H9 (cell line): ENCODE measurements at regions not wholly inside any gene's neighbourhood (a gene's known extent, or its start where the extent isn't known, plus 50 kb on each side); places are given as distances from the start of the nearest gene placed in this dataset.

Source experiments
- DNase-seq: peaks from one replicate; pipeline ENCODE4 v3.0.0-alpha.2; 2017
- H2AFZ ChIP-seq: one replicate; pipeline ENCODE4 v1.6.1; 2013; ENCODE audit warnings: mild to moderate bottlenecking, low read length, control low read depth, moderate library complexity
- H2AK5ac ChIP-seq: 2 replicates; pipeline ENCODE4 v1.6.1; 2013; ENCODE audit warnings: low read length, control low read depth, mixed read lengths; ENCODE audit not compliant: insufficient read length
- H2BK120ac ChIP-seq: one replicate; pipeline ENCODE4 v1.6.1; 2013; ENCODE audit warnings: low read depth, mild to moderate bottlenecking, low read length, control low read depth, inconsistent platforms; ENCODE audit not compliant: poor library complexity, severe bottlenecking
- H2BK12ac ChIP-seq: 2 replicates; pipeline ENCODE4 v1.6.1; 2013; ENCODE audit warnings: low read length, control low read depth, mixed read lengths, low read depth; ENCODE audit not compliant: insufficient read length
- H2BK15ac ChIP-seq: 2 replicates; pipeline ENCODE4 v1.6.1; 2013; ENCODE audit warnings: low read depth, low read length, control low read depth
- H2BK20ac ChIP-seq: one replicate; pipeline ENCODE4 v1.6.1; 2013; ENCODE audit warnings: low read depth, mild to moderate bottlenecking, low read length, control low read depth, inconsistent platforms; ENCODE audit not compliant: poor library complexity, severe bottlenecking
- H2BK5ac ChIP-seq: 2 replicates; pipeline ENCODE4 v1.6.1; 2013; ENCODE audit warnings: low read length, control low read depth, mixed read lengths; ENCODE audit not compliant: insufficient read length
- H3K14ac ChIP-seq: 2 replicates; pipeline ENCODE4 v1.6.1; 2013; ENCODE audit warnings: low read length, control low read depth; ENCODE audit not compliant: insufficient read depth
- H3K18ac ChIP-seq: 2 replicates; pipeline ENCODE4 v1.6.1; 2013; ENCODE audit warnings: low read depth, mild to moderate bottlenecking, mixed read lengths, low read length, control low read depth; ENCODE audit not compliant: insufficient read length
- H3K23ac ChIP-seq: 2 replicates; pipeline ENCODE4 v1.6.1; 2013; ENCODE audit warnings: low read length, control low read depth, mixed read lengths, low read depth; ENCODE audit not compliant: insufficient read length
- H3K23me2 ChIP-seq: 2 replicates; pipeline ENCODE4 v1.6.1; 2013; ENCODE audit warnings: low read depth, mild to moderate bottlenecking, mixed read lengths, low read length, control low read depth; ENCODE audit not compliant: insufficient read length, poor library complexity, severe bottlenecking
- H3K27ac ChIP-seq: 2 replicates; pipeline ENCODE4 v1.5.1; 2013; ENCODE audit warnings: low read length, control low read depth, mixed read lengths, low read depth; ENCODE audit not compliant: insufficient read length
- H3K27me3 ChIP-seq: 2 replicates; pipeline ENCODE4 v1.6.1; 2013; ENCODE audit warnings: low read length, control low read depth, inconsistent platforms; ENCODE audit not compliant: insufficient read depth
- H3K4ac ChIP-seq: 2 replicates; pipeline ENCODE4 v1.6.1; 2013; ENCODE audit warnings: low read depth, mild to moderate bottlenecking, control low read depth, inconsistent platforms, low read length, moderate library complexity
- H3K4me1 ChIP-seq: 2 replicates; pipeline ENCODE4 v1.6.1; 2013; ENCODE audit warnings: low read length, control low read depth, inconsistent platforms; ENCODE audit not compliant: insufficient read depth
- H3K4me2 ChIP-seq: 2 replicates; pipeline ENCODE4 v1.6.1; 2013; ENCODE audit warnings: low read length, control low read depth, mixed read lengths; ENCODE audit not compliant: insufficient read length, insufficient read depth
- H3K56ac ChIP-seq: 2 replicates; pipeline ENCODE4 v1.6.1; 2013; ENCODE audit warnings: low read depth, mild to moderate bottlenecking, mixed read lengths, low read length, control low read depth; ENCODE audit not compliant: insufficient read length
- H3K79me1 ChIP-seq: 2 replicates; pipeline ENCODE4 v1.6.1; 2013; ENCODE audit warnings: low read depth, mild to moderate bottlenecking, moderate library complexity, low read length, control low read depth, inconsistent platforms; ENCODE audit not compliant: insufficient read depth, poor library complexity, severe bottlenecking
- H3K79me2 ChIP-seq: 2 replicates; pipeline ENCODE4 v1.6.1; 2013; ENCODE audit warnings: low read length, control low read depth, inconsistent platforms; ENCODE audit not compliant: insufficient read depth
- H3K9ac ChIP-seq: 2 replicates; pipeline ENCODE4 v1.6.1; 2013; ENCODE audit warnings: low read length, control low read depth, mixed read lengths; ENCODE audit not compliant: insufficient read length; ENCODE audit errors: extremely low read depth
- H3K9me3 ChIP-seq: one replicate; pipeline ENCODE4 v1.6.1; 2013; ENCODE audit warnings: low read depth, low read length, inconsistent platforms; ENCODE audit not compliant: control insufficient read depth
- H3T11ph ChIP-seq: one replicate; pipeline ENCODE4 v1.6.1; 2013; ENCODE audit warnings: mild to moderate bottlenecking, low read length, control low read depth, inconsistent platforms
- H4K20me1 ChIP-seq: one replicate; pipeline ENCODE4 v1.6.1; 2013; ENCODE audit not compliant: control insufficient read depth, insufficient read length, insufficient read depth
- H4K5ac ChIP-seq: 2 replicates; pipeline ENCODE4 v1.6.1; 2013; ENCODE audit warnings: low read depth, mild to moderate bottlenecking, mixed read lengths, low read length, control low read depth; ENCODE audit not compliant: insufficient read length
- H4K8ac ChIP-seq: replicated peaks from 2 replicates; pipeline ENCODE4 v1.6.1; 2013; ENCODE audit warnings: low read length, control low read depth, mixed read lengths, low read depth; ENCODE audit not compliant: insufficient read length
- H4K91ac ChIP-seq: 2 replicates; pipeline ENCODE4 v1.6.1; 2013; ENCODE audit warnings: low read depth, mild to moderate bottlenecking, moderate library complexity, mixed read lengths, low read length, control low read depth; ENCODE audit not compliant: insufficient read length
- H3K27ac Mint-ChIP-seq, 3 experiments: 2 replicates in 2 of 3; 3 replicates in 1 of 3; pipeline ENCODE4 v1.8.0; 2020 to 2021; ENCODE audit warnings: mixed read lengths in 3 of 3, mild to moderate bottlenecking in 1 of 3, moderate library complexity in 1 of 3
- H3K27me3 Mint-ChIP-seq: 2 replicates; pipeline ENCODE4 v1.8.0; 2021; ENCODE audit warnings: low read depth, mild to moderate bottlenecking, moderate library complexity, mixed read lengths
- H3K36me3 Mint-ChIP-seq, 3 experiments: 2 replicates in 2 of 3; 3 replicates in 1 of 3; pipeline ENCODE4 v1.8.0; 2020 to 2021; ENCODE audit warnings: low read depth in 3 of 3, mixed read lengths in 3 of 3; ENCODE audit not compliant: insufficient read depth in 1 of 3
- H3K4me1 Mint-ChIP-seq, 2 experiments: 2 replicates each; pipeline ENCODE4 v1.8.0; 2020; ENCODE audit warnings: mixed read lengths in 2 of 2
- H3K4me3 Mint-ChIP-seq, 2 experiments: 2 replicates in 1 of 2; 3 replicates in 1 of 2; pipeline ENCODE4 v1.8.0; 2020 to 2021; ENCODE audit warnings: mild to moderate bottlenecking in 2 of 2, mixed read lengths in 2 of 2, moderate library complexity in 1 of 2
- H3K9me3 Mint-ChIP-seq, 2 experiments: 2 replicates in 1 of 2; 3 replicates in 1 of 2; pipeline ENCODE4 v1.8.0; 2020; ENCODE audit warnings: mild to moderate bottlenecking in 2 of 2, mixed read lengths in 2 of 2, moderate library complexity in 1 of 2
- CTCF ChIP-seq: fragments of 200-600 bp; sonication (generic); conservative IDR thresholded peaks from 3 replicates; pipeline ENCODE4 v1.8.0; 2021; ENCODE audit warnings: antibody characterized with exemption, mild to moderate bottlenecking
- WGBS: extraction: QIAGEN DNeasy Blood & Tissue Kit; methylation state at CpG from one replicate; pipeline ENCODE4 v1.1.7; 2013; ENCODE audit warnings: missing lambda C conversion rate, low lambda C conversion rate, mixed read lengths; ENCODE audit not compliant: insufficient read length; ENCODE audit errors: extremely low coverage; 5-methylcytosine and 5-hydroxymethylcytosine counted together

- Histone ChIP-seq H3K9ac (no peak overlapping the region), H3K79me2 (no peaks in the 10 kb centered on the region), H4K20me1 (no peaks in the 10 kb centered on the region), H3K4ac (no peak overlapping the region), H3K27ac (no peak overlapping the region), H2BK12ac (no peak overlapping the region), H2BK120ac (no peak overlapping the region), H4K5ac (no peak overlapping the region), H2AFZ (no peak overlapping the region), H3K23ac (no peak overlapping the region), H2AK5ac (no peak overlapping the region), H2BK20ac (no peak overlapping the region), H3T11ph (no peak overlapping the region), H3K56ac (no peak overlapping the region), H4K91ac (no peak overlapping the region), H3K23me2 (no peaks in the 10 kb centered on the region), H3K14ac (no peak overlapping the region), H3K4me1 (no peaks in the 10 kb centered on the region), H2BK15ac (no peak overlapping the region), H3K9me3 (no peaks in the 10 kb centered on the region), H3K27me3 (no peaks in the 10 kb centered on the region), H3K4me2 (no peak overlapping the region), H3K18ac (no peak overlapping the region), H4K8ac (no peak overlapping the region), H2BK5ac (no peak overlapping the region), H3K79me1 (no peaks in the 10 kb centered on the region)
- Mint-ChIP-seq H3K36me3 (no peaks in the 10 kb centered on the region; a peak in 1 of 7 replicates), H3K9me3 (no peaks in the 10 kb centered on the region; a peak in 1 of 5 replicates), H3K4me1 (peaks cover 0 to 4% of the 10 kb centered on the region in 2 experiments; a peak in 1 of 4 replicates), H3K27ac (peak overlapping the region in 1 of 3 experiments; percentile 62; a peak in 1 of 7 replicates), H3K4me3 (no peak overlapping the region), H3K27me3 (peaks cover 1% of the 10 kb centered on the region; the same call in 1 of the 2 replicates)
- no peak for TF ChIP-seq CTCF
- DNase-seq: no peak
- no CpG with 5 or more reads among the region's 12 CpGs for WGBS
These were observed 86.2 kb downstream of the MCFD2 start for GRCh38 chr2:46829231-46829995.
